ENCODE measurements at regions not wholly inside any gene's neighbourhood (a gene's known extent, or its start where the extent isn't known, plus 50 kb on each side); places are given as distances from the start of the nearest gene placed in this dataset.

GRCh38 chr5:26660116-26660515 is 378.3 kb downstream of the CDH9 start:
- no peak overlapping the region for H3K27ac ChIP-seq
- intact Hi-C loops (cut with DNase I), result no loop called here
- no peak for DNase-seq
- no peaks in the 10 kb centered on the region for H3K4me1 ChIP-seq
- H3K27me3 ChIP-seq, result no peaks in the 10 kb centered on the region
- H3K9me3 ChIP-seq, result no peaks in the 10 kb centered on the region
- H3K4me3 ChIP-seq, result no peak overlapping the region
- H3K36me3 ChIP-seq, result no peaks in the 10 kb centered on the region
- TF ChIP-seq CTCF (IDR thresholded peaks at IDR 0.05), result no peak
- no peak for ATAC-seq

- H3K27me3 ChIP-seq, result no peaks in the 10 kb centered on the region
- H3K4me1 ChIP-seq, result no peaks in the 10 kb centered on the region
- ATAC-seq, result no peak
- no peaks in the 10 kb centered on the region for H3K36me3 ChIP-seq
- no peak for TF ChIP-seq CTCF (IDR thresholded peaks at IDR 0.05)
- DNase-seq, result no peak
- H3K9me3 ChIP-seq, result no peaks in the 10 kb centered on the region
- intact Hi-C loops (cut with DNase I), result no loop called here
- H3K27ac ChIP-seq, result no peak overlapping the region
- H3K4me3 ChIP-seq, result no peak overlapping the region
These were observed 389.4 kb downstream of the CDH9 start for GRCh38 chr5:26649000-26649399.

GRCh38 chr5:26647781-26648180 is 390.6 kb downstream of the CDH9 start:
- TF ChIP-seq CTCF (IDR thresholded peaks at IDR 0.05), result no peak
- Histone ChIP-seq H3K27ac (no peak overlapping the region), H3K27me3 (no peaks in the 10 kb centered on the region), H3K4me1 (no peaks in the 10 kb centered on the region), H3K4me3 (no peak overlapping the region), H3K9me3 (no peaks in the 10 kb centered on the region), H3K36me3 (no peaks in the 10 kb centered on the region)
- intact Hi-C loops (cut with DNase I), result no loop called here
- ATAC-seq (no peak), DNase-seq (no peak)

- ATAC-seq (no peak), DNase-seq (no peak)
- H3K36me3 ChIP-seq, result no peaks in the 10 kb centered on the region
- no peak overlapping the region for H3K27ac ChIP-seq
- H3K4me1 ChIP-seq, result no peaks in the 10 kb centered on the region
- no peak for TF ChIP-seq CTCF (IDR thresholded peaks at IDR 0.05)
- H3K4me3 ChIP-seq, result no peak overlapping the region
- no peaks in the 10 kb centered on the region for H3K27me3 ChIP-seq
- H3K9me3 ChIP-seq, result no peaks in the 10 kb centered on the region
- intact Hi-C loops (cut with DNase I), result no loop called here
These were observed 392.7 kb downstream of the CDH9 start for GRCh38 chr5:26645659-26646058.

GRCh38 chr5:26641492-26641891 is 396.9 kb downstream of the CDH9 start:
- no peak for DNase-seq
- no peak overlapping the region for H3K4me3 ChIP-seq

More at GRCh38 chr5:26641492-26641891, 396.9 kb downstream of the CDH9 start:
- intact Hi-C loops (cut with DNase I), result no loop called here
- no peaks in the 10 kb centered on the region for H3K9me3 ChIP-seq
- H3K27me3 ChIP-seq, result no peaks in the 10 kb centered on the region
- no peaks in the 10 kb centered on the region for H3K4me1 ChIP-seq
- H3K36me3 ChIP-seq, result no peaks in the 10 kb centered on the region
- no peak overlapping the region for H3K27ac ChIP-seq
- ATAC-seq, result no peak
- TF ChIP-seq CTCF (IDR thresholded peaks at IDR 0.05), result no peak
